ENCODE measurements at regions not wholly inside any gene's neighbourhood (a gene's known extent, or its start where the extent isn't known, plus 50 kb on each side); places are given as distances from the start of the nearest gene placed in this dataset.

DNA sequence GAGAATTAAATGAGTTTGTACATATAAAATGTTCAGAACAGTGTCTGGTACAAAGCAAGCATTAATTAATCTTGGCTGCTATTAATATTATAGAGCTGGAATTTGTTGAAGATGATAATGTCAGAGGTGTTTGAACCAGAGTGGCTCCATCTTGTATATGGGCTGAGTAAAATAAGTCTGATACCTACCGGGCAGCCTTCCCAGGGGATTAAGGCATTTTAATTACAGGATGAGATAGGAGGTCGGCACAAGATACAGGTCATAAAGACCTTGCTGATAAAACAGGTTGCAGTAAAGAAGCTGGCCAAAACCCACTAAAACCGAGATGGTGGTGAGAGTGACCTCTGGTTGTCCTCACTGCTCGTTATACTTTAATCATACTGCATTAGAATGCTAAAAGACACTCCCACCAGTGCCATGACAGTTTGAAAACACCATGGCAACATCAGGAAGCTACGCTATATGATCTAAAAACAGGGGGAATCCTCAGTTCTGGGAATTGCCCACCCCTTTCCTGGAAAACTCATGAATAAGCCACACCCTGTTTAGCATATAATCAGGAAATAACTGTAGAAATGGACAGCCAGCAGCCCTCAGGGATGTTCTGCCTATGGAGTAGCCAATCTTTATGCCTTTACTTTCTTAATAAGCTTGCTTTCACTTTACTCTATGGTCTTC lies 90.2 kb downstream of the PLK2 start:
- TF ChIP-seq FOXA2 (IDR thresholded peaks at IDR 0.05) = no peak
- no peaks in the 10 kb centered on the region for H3K36me3 ChIP-seq (ENCODE audit: control insufficient read depth in 4 of 4, insufficient read depth in 3 of 4, low read depth in 1 of 4, low read length in 3 of 4)
- H3K9me3 ChIP-seq (ENCODE audit: control insufficient read depth in 4 of 4, low read length in 3 of 4) = no peaks in the 10 kb centered on the region
- no peaks in the 10 kb centered on the region for H3K4me1 ChIP-seq (ENCODE audit: control insufficient read depth in 4 of 4, insufficient read depth in 4 of 4, low read length in 3 of 4)
- no peak overlapping the region for H3K27ac ChIP-seq (ENCODE audit: low read depth in 1 of 2, low read length in 2 of 2)
- no peaks in the 10 kb centered on the region for H3K27me3 ChIP-seq (ENCODE audit: control insufficient read depth in 4 of 4, insufficient read depth in 4 of 4, low read length in 3 of 4)
- no peak for DNase-seq (ENCODE audit: low spot score)
- no peak overlapping the region for H3K4me3 ChIP-seq (ENCODE audit: low read depth in 1 of 3, low read length in 3 of 3)
- 64% methylated on average over 5 of the region's 5 CpGs for WGBS
- no peak overlapping the region for H3K9ac ChIP-seq (ENCODE audit: low read depth in 1 of 2, low read length in 2 of 2)

DNA sequence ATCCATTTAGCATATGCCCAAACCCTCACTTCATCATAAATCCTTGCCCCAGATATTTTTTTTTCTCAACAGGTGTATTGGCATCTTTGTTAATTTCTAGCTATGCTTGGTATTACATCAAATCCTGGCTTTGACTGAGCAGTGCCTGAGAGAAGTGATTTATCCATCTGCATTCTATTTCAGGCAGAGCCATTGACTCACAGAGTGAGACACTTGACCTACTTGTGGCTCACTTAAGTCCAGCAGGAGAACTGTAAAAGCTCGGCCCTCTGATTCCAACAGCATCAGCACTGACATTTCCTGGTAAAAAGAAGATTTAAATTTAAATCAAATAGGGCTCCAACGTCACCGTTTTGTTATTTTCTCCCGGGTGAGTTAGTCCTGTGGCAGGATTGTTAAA lies 93.4 kb downstream of the PLK2 start:
- no peak overlapping the region for H3K9ac ChIP-seq (ENCODE audit: low read depth in 1 of 2, low read length in 2 of 2)
- no peaks in the 10 kb centered on the region for H3K36me3 ChIP-seq (ENCODE audit: control insufficient read depth in 4 of 4, insufficient read depth in 3 of 4, low read depth in 1 of 4, low read length in 3 of 4)
- no peaks in the 10 kb centered on the region for H3K27me3 ChIP-seq (ENCODE audit: control insufficient read depth in 4 of 4, insufficient read depth in 4 of 4, low read length in 3 of 4)
- no peak for DNase-seq (ENCODE audit: low spot score)
- H3K27ac ChIP-seq (ENCODE audit: low read depth in 1 of 2, low read length in 2 of 2) = no peak overlapping the region
- WGBS = 63% methylated on average over 4 of the region's 4 CpGs
- no peaks in the 10 kb centered on the region for H3K4me1 ChIP-seq (ENCODE audit: control insufficient read depth in 4 of 4, insufficient read depth in 4 of 4, low read length in 3 of 4)
- no peak overlapping the region for H3K4me3 ChIP-seq (ENCODE audit: low read depth in 1 of 3, low read length in 3 of 3)
- no peaks in the 10 kb centered on the region for H3K9me3 ChIP-seq (ENCODE audit: control insufficient read depth in 4 of 4, low read length in 3 of 4)
- TF ChIP-seq, protein P1, sequence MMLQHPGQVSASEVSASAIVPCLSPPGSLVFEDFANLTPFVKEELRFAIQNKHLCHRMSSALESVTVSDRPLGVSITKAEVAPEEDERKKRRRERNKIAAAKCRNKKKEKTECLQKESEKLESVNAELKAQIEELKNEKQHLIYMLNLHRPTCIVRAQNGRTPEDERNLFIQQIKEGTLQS (IDR thresholded peaks at IDR 0.05) = no peak
- no peak for TF ChIP-seq RAD21 (IDR thresholded peaks at IDR 0.05)
- no peak for TF ChIP-seq EGR1 (IDR thresholded peaks at IDR 0.05; ENCODE audit: low read depth in 2 of 2)
- TF ChIP-seq TAF1 (conservative IDR thresholded peaks at IDR 0.05) = no peak
- TF ChIP-seq, protein P2, sequence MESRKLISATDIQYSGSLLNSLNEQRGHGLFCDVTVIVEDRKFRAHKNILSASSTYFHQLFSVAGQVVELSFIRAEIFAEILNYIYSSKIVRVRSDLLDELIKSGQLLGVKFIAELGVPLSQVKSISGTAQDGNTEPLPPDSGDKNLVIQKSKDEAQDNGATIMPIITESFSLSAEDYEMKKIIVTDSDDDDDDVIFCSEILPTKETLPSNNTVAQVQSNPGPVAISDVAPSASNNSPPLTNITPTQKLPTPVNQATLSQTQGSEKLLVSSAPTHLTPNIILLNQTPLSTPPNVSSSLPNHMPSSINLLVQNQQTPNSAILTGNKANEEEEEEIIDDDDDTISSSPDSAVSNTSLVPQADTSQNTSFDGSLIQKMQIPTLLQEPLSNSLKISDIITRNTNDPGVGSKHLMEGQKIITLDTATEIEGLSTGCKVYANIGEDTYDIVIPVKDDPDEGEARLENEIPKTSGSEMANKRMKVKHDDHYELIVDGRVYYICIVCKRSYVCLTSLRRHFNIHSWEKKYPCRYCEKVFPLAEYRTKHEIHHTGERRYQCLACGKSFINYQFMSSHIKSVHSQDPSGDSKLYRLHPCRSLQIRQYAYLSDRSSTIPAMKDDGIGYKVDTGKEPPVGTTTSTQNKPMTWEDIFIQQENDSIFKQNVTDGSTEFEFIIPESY (IDR thresholded peaks at IDR 0.05) = no peak
- TF ChIP-seq JUND (IDR thresholded peaks at IDR 0.05) = no peak
- no peak for TF ChIP-seq SP1 (IDR thresholded peaks at IDR 0.05)
- TF ChIP-seq, protein P3, sequence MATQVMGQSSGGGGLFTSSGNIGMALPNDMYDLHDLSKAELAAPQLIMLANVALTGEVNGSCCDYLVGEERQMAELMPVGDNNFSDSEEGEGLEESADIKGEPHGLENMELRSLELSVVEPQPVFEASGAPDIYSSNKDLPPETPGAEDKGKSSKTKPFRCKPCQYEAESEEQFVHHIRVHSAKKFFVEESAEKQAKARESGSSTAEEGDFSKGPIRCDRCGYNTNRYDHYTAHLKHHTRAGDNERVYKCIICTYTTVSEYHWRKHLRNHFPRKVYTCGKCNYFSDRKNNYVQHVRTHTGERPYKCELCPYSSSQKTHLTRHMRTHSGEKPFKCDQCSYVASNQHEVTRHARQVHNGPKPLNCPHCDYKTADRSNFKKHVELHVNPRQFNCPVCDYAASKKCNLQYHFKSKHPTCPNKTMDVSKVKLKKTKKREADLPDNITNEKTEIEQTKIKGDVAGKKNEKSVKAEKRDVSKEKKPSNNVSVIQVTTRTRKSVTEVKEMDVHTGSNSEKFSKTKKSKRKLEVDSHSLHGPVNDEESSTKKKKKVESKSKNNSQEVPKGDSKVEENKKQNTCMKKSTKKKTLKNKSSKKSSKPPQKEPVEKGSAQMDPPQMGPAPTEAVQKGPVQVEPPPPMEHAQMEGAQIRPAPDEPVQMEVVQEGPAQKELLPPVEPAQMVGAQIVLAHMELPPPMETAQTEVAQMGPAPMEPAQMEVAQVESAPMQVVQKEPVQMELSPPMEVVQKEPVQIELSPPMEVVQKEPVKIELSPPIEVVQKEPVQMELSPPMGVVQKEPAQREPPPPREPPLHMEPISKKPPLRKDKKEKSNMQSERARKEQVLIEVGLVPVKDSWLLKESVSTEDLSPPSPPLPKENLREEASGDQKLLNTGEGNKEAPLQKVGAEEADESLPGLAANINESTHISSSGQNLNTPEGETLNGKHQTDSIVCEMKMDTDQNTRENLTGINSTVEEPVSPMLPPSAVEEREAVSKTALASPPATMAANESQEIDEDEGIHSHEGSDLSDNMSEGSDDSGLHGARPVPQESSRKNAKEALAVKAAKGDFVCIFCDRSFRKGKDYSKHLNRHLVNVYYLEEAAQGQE (IDR thresholded peaks at IDR 0.05) = no peak
- no peak for TF ChIP-seq HNF4G (IDR thresholded peaks at IDR 0.05)
- TF ChIP-seq FOXA2 (IDR thresholded peaks at IDR 0.05) = no peak
- TF ChIP-seq GABPA (IDR thresholded peaks at IDR 0.05 in 1 of 2, conservative IDR thresholded peaks at IDR 0.05 in 1 of 2) = no peak
- no peak for TF ChIP-seq YY1 (IDR thresholded peaks at IDR 0.05)
- TF ChIP-seq, protein P4, sequence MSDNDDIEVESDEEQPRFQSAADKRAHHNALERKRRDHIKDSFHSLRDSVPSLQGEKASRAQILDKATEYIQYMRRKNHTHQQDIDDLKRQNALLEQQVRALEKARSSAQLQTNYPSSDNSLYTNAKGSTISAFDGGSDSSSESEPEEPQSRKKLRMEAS (IDR thresholded peaks at IDR 0.05) = no peak
- TF ChIP-seq, protein P5, sequence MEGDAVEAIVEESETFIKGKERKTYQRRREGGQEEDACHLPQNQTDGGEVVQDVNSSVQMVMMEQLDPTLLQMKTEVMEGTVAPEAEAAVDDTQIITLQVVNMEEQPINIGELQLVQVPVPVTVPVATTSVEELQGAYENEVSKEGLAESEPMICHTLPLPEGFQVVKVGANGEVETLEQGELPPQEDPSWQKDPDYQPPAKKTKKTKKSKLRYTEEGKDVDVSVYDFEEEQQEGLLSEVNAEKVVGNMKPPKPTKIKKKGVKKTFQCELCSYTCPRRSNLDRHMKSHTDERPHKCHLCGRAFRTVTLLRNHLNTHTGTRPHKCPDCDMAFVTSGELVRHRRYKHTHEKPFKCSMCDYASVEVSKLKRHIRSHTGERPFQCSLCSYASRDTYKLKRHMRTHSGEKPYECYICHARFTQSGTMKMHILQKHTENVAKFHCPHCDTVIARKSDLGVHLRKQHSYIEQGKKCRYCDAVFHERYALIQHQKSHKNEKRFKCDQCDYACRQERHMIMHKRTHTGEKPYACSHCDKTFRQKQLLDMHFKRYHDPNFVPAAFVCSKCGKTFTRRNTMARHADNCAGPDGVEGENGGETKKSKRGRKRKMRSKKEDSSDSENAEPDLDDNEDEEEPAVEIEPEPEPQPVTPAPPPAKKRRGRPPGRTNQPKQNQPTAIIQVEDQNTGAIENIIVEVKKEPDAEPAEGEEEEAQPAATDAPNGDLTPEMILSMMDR (IDR thresholded peaks at IDR 0.05; ENCODE audit: low read depth, low read length, missing input control) = no peak
- no peak for TF ChIP-seq NR2F2 (IDR thresholded peaks at IDR 0.05)
- TF ChIP-seq RXRA (IDR thresholded peaks at IDR 0.05) = no peak
- no peak for TF ChIP-seq FOXA1 (IDR thresholded peaks at IDR 0.05)

All from liver (tissue), 8 donors.